Smooth muscle cell (in vitro differentiated cells): ENCODE measurements at regions not wholly inside any gene's neighbourhood (a gene's known extent, or its start where the extent isn't known, plus 50 kb on each side); places are given as distances from the start of the nearest gene placed in this dataset.

Experiments used
- DNase-seq: peaks from one replicate; lab custom pipeline; 2025; ENCODE audit not compliant: unreplicated experiment; lab: John Stamatoyannopoulos, UW
- H2AFZ ChIP-seq: fragments of 200-600 bp; sonication (generic); 2 replicates; pipeline ENCODE4 v1.6.0; 2016; ENCODE audit warnings: antibody characterized with exemption, low read depth, mild to moderate bottlenecking
- H3F3A ChIP-seq: fragments of 200-600 bp; sonication (generic); 2 replicates; pipeline ENCODE4 v1.6.0; 2017; ENCODE audit warnings: antibody characterized with exemption, low read depth
- H3K27ac ChIP-seq: fragments of 200-600 bp; sonication (generic); 2 replicates; pipeline ENCODE4 v1.5.1; 2016; ENCODE audit warnings: low read depth, mild to moderate bottlenecking
- H3K27me3 ChIP-seq: fragments of 200-600 bp; sonication (generic); 2 replicates; pipeline ENCODE4 v1.6.1; 2016; ENCODE audit warnings: low read depth, mild to moderate bottlenecking
- H3K36me3 ChIP-seq: fragments of 200-600 bp; sonication (generic); 2 replicates; pipeline ENCODE4 v1.5.1; 2016; ENCODE audit warnings: low read depth
- H3K4me1 ChIP-seq: fragments of 200-600 bp; sonication (generic); 2 replicates; pipeline ENCODE4 v1.5.1; 2016; ENCODE audit warnings: low read depth
- H3K4me2 ChIP-seq: fragments of 200-600 bp; sonication (generic); 2 replicates; pipeline ENCODE4 v1.6.0; 2016; ENCODE audit warnings: mild to moderate bottlenecking
- H3K4me3 ChIP-seq: fragments of 200-600 bp; sonication (generic); 2 replicates; pipeline ENCODE4 v1.5.1; 2016; ENCODE audit warnings: mild to moderate bottlenecking
- H3K79me2 ChIP-seq: fragments of 200-600 bp; sonication (generic); 2 replicates; pipeline ENCODE4 v1.6.0; 2016; ENCODE audit warnings: low read depth, mild to moderate bottlenecking
- H3K9ac ChIP-seq: fragments of 200-600 bp; sonication (generic); 2 replicates; pipeline ENCODE4 v1.6.0; 2016; ENCODE audit warnings: low read depth
- H3K9me3 ChIP-seq: fragments of 200-600 bp; sonication (generic); replicated peaks from 2 replicates; pipeline ENCODE4 v1.5.1; 2016; ENCODE audit warnings: low read depth
- H4K20me1 ChIP-seq: fragments of 200-600 bp; sonication (generic); 2 replicates; pipeline ENCODE4 v1.6.0; 2016; ENCODE audit warnings: low read depth
- WGBS: methylation state at CpG from one replicate; pipeline ENCODE4 v1.1.7; 2016; ENCODE audit warnings: low lambda C conversion rate; 5-methylcytosine and 5-hydroxymethylcytosine counted together
- TF ChIP-seq, protein P1 (sequence below): fragments of 200-600 bp; sonication (generic); IDR thresholded peaks from 2 replicates; pipeline ENCODE4 v1.5.1; 2017; ENCODE audit warnings: borderline replicate concordance, mild to moderate bottlenecking, antibody characterized with exemption; ENCODE audit not compliant: insufficient read depth, poor library complexity, severe bottlenecking

DNA sequence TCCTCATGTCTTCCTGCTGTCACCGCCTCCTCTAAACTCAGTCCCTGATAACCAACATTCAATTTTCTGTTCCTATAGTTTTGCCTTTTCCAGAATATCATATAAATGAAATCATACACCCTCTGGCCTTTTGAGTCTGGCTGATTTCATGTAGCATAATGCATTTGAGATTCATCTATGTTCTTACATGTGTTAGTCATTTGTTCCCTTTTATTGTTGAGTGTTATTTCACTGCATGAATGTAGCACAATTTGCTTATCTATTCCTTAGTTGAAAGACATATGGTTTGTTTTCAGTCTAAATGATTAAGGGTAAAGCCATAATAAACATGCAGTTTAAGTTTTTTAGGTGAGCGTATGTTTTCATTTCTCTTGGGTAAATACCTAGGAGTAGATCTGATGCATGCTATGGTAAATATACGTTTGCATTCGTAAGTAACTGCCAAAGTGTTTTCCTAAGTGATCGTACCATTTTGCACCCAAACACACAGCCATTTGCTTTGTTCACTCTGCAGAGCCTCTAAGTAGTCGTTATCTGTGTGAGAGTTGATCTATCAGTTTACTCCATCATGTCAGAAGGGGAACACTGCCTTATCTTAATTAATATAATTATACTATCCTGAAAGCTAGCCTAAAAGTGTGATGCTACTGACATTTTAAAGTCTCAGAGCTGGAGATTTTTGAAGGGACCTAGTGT is 460.8 kb downstream of the DMAC1 start:
- H3K4me1 ChIP-seq = peaks cover 6% of the 10 kb centered on the region
- H3K36me3 ChIP-seq = no peaks in the 10 kb centered on the region
- no peak overlapping the region for H2AFZ ChIP-seq
- WGBS = 81% methylated on average over 6 of the region's 6 CpGs
- no peaks in the 10 kb centered on the region for H3K27me3 ChIP-seq
- no peak overlapping the region for H3K4me2 ChIP-seq
- H4K20me1 ChIP-seq = no peaks in the 10 kb centered on the region
- H3K9me3 ChIP-seq = no peaks in the 10 kb centered on the region
- H3K9ac ChIP-seq = no peak overlapping the region
- no peak overlapping the region for H3K27ac ChIP-seq
- no peak for DNase-seq
- H3K4me3 ChIP-seq = no peak overlapping the region
- no peaks in the 10 kb centered on the region for H3K79me2 ChIP-seq
- no peaks in the 10 kb centered on the region for H3F3A ChIP-seq
- TF ChIP-seq, protein P1, sequence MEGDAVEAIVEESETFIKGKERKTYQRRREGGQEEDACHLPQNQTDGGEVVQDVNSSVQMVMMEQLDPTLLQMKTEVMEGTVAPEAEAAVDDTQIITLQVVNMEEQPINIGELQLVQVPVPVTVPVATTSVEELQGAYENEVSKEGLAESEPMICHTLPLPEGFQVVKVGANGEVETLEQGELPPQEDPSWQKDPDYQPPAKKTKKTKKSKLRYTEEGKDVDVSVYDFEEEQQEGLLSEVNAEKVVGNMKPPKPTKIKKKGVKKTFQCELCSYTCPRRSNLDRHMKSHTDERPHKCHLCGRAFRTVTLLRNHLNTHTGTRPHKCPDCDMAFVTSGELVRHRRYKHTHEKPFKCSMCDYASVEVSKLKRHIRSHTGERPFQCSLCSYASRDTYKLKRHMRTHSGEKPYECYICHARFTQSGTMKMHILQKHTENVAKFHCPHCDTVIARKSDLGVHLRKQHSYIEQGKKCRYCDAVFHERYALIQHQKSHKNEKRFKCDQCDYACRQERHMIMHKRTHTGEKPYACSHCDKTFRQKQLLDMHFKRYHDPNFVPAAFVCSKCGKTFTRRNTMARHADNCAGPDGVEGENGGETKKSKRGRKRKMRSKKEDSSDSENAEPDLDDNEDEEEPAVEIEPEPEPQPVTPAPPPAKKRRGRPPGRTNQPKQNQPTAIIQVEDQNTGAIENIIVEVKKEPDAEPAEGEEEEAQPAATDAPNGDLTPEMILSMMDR = no peak

- no peaks in the 10 kb centered on the region for H4K20me1 ChIP-seq
- DNase-seq = no peak
These were observed 463.1 kb downstream of the DMAC1 start for GRCh38 chr9:7336356-7337065.

DNA sequence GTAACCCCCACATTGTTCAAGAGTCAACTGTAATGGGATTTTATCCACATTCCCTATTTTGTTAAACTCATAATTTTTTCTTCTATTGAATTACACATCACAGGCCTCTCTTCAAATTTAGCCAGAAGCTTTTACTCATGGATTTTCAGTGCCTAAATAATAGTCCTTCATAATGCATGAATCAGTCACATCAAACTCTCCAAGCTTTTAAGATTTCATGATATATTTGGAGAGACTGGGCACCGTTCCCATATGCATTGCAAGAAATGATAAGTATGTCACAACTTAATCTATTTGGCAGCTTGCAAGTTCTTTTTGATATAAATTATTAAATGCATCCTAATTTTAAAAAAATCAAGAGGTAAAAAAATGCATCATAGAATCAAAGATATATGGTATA is 465.9 kb downstream of the DMAC1 start:
- H3K4me2 ChIP-seq = no peak overlapping the region
- H2AFZ ChIP-seq = no peak overlapping the region
- TF ChIP-seq, protein P1 = no peak
- 80% methylated on average over 1 of the region's 1 CpG for WGBS
- no peak for DNase-seq
- H3K4me1 ChIP-seq = no peaks in the 10 kb centered on the region
- no peaks in the 10 kb centered on the region for H3F3A ChIP-seq
- H3K9ac ChIP-seq = no peak overlapping the region
- no peaks in the 10 kb centered on the region for H3K79me2 ChIP-seq
- H3K27ac ChIP-seq = no peak overlapping the region
- no peaks in the 10 kb centered on the region for H3K9me3 ChIP-seq
- no peaks in the 10 kb centered on the region for H4K20me1 ChIP-seq
- H3K4me3 ChIP-seq = no peak overlapping the region
- no peaks in the 10 kb centered on the region for H3K36me3 ChIP-seq
- H3K27me3 ChIP-seq = no peaks in the 10 kb centered on the region

More at GRCh38 chr9:7336356-7337065, 463.1 kb downstream of the DMAC1 start:
- Histone ChIP-seq H3K9me3 (no peaks in the 10 kb centered on the region), H3K36me3 (no peaks in the 10 kb centered on the region), H3K9ac (no peak overlapping the region), H3K4me3 (no peak overlapping the region), H3K79me2 (no peaks in the 10 kb centered on the region), H3F3A (no peaks in the 10 kb centered on the region), H3K4me2 (no peak overlapping the region), H3K4me1 (no peaks in the 10 kb centered on the region), H3K27me3 (no peaks in the 10 kb centered on the region), H2AFZ (no peak overlapping the region), H3K27ac (no peak overlapping the region)
- WGBS = 65% methylated on average over 2 of the region's 2 CpGs
- TF ChIP-seq, protein P1 = no peak

DNA sequence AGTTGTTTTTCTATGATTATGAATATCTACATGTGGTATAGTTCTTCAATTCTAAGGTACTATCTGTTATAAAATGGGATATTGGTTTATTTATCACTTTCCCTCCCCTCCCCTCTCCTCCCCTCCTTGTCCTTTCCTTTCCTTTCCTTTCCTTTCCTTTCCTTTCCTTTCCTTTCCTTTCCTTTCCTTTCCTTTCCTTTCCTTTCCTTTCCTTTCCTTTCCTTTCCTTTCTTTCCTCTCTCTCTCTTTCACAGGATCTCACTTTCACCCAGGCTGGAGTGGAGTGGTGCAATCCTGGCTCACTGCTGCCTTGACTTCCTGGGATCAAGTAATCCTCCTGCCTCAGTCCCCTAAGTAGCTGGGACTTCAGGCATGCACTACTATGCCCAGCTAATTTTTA is 466.8 kb downstream of the DMAC1 start:
- H3K36me3 ChIP-seq = no peaks in the 10 kb centered on the region
- H3F3A ChIP-seq = no peaks in the 10 kb centered on the region
- no peaks in the 10 kb centered on the region for H3K79me2 ChIP-seq
- no peaks in the 10 kb centered on the region for H3K27me3 ChIP-seq
- no peak overlapping the region for H2AFZ ChIP-seq
- H4K20me1 ChIP-seq = no peaks in the 10 kb centered on the region
- no peak overlapping the region for H3K4me2 ChIP-seq
- TF ChIP-seq, protein P1 = no peak
- DNase-seq = no peak
- H3K27ac ChIP-seq = no peak overlapping the region
- H3K9ac ChIP-seq = no peak overlapping the region
- H3K9me3 ChIP-seq = no peaks in the 10 kb centered on the region
- no peak overlapping the region for H3K4me3 ChIP-seq
- no peaks in the 10 kb centered on the region for H3K4me1 ChIP-seq
